Thyroid gland (tissue), 4 donors: ENCODE measurements at regions not wholly inside any gene's neighbourhood (a gene's known extent, or its start where the extent isn't known, plus 50 kb on each side); places are given as distances from the start of the nearest gene placed in this dataset.
A peak's percentile ranks its signal among the peaks of the same experiment; 100 is the strongest.

Experiments used
- DNase-seq, 2 donors: peaks; one replicate each; pipeline ENCODE4 v3.0.0-alpha.2; 2019
- H3K27ac ChIP-seq, 3 donors: fragments of 200-600 bp; sonication (generic); 1 replicate in 2 of 3; 2 replicates in 1 of 3; pipeline ENCODE4 v1.5.1; 2016 to 2019; ENCODE audit warnings: mild to moderate bottlenecking in 1 of 3, moderate library complexity in 1 of 3
- H3K27me3 ChIP-seq: fragments of 200-600 bp; sonication (generic); one replicate; pipeline ENCODE4 v1.5.1; 2019
- H3K36me3 ChIP-seq, 2 donors: fragments of 200-600 bp; sonication (generic); one replicate each; pipeline ENCODE4 v1.5.1; 2016 to 2019
- H3K4me1 ChIP-seq, 2 donors: fragments of 200-600 bp; sonication (generic); one replicate each; pipeline ENCODE4 v1.5.1; 2017 to 2019
- H3K4me3 ChIP-seq, 3 donors: fragments of 200-600 bp; sonication (generic); replicated peaks in 1 of 3; 1 replicate in 2 of 3; 2 replicates in 1 of 3; pipeline ENCODE4 v1.5.1; 2016; ENCODE audit warnings: mild to moderate bottlenecking in 1 of 3
- H3K9me3 ChIP-seq: fragments of 200-600 bp; sonication (generic); one replicate; pipeline ENCODE4 v1.5.1; 2017
- CTCF ChIP-seq, 6 experiments: fragments of 200-600 bp in 3 of 6; fragments of 450-650 bp in 3 of 6; sonication (generic) in 3 of 6; IDR thresholded peaks; one replicate each; pipeline ENCODE4 v1.5.1; 2016 to 2019; ENCODE audit warnings: antibody characterized with exemption in 6 of 6, mild to moderate bottlenecking in 2 of 6, inconsistent platforms in 1 of 6, moderate library complexity in 1 of 6
- POLR2A ChIP-seq, 2 donors: fragments of 450-650 bp; IDR thresholded peaks; one replicate each; pipeline ENCODE4 v1.6.1; 2017; ENCODE audit warnings: antibody characterized with exemption in 2 of 2, mild to moderate bottlenecking in 2 of 2, moderate library complexity in 1 of 2
- WGBS, 2 donors: methylation state at CpG; one replicate each; pipeline ENCODE4 v1.1.5; 2017; 5-methylcytosine and 5-hydroxymethylcytosine counted together
- intact Hi-C: fragments of 100-400 bp; cut with DNase I; formaldehyde crosslinking; loops from one replicate; pipeline ENCODE4 v1.15.1; 2023

- intact Hi-C loops: no loop called here
- no peak for DNase-seq
- H3K4me1 ChIP-seq: no peaks in the 10 kb centered on the region
Observed at GRCh38 chr3:111331912-111332311, 210.1 kb upstream of the CD96 start.

GRCh38 chr3:111332488-111333080 is 209.4 kb upstream of the CD96 start:
- H3K4me3 ChIP-seq: no peak overlapping the region

More at GRCh38 chr3:111331912-111332311, 210.1 kb upstream of the CD96 start:
- Histone ChIP-seq H3K9me3 (no peaks in the 10 kb centered on the region), H3K4me3 (no peak overlapping the region), H3K27me3 (no peaks in the 10 kb centered on the region), H3K27ac (no peak overlapping the region), H3K36me3 (no peaks in the 10 kb centered on the region)
- 91 to 97% methylated on average over 2 of the region's 2 CpGs for WGBS, 2 donors
- TF ChIP-seq CTCF (IDR thresholded peaks at IDR 0.05) (no peak), POLR2A (IDR thresholded peaks at IDR 0.05) (no peak)

GRCh38 chr3:111333642-111334041 is 208.4 kb upstream of the CD96 start:
- no peaks in the 10 kb centered on the region for H3K9me3 ChIP-seq
- no peak for TF ChIP-seq POLR2A (IDR thresholded peaks at IDR 0.05)
- H3K36me3 ChIP-seq: no peaks in the 10 kb centered on the region
- H3K27ac ChIP-seq: no peak overlapping the region
- intact Hi-C loops: no loop called here
- H3K4me3 ChIP-seq: no peak overlapping the region
- no peaks in the 10 kb centered on the region for H3K27me3 ChIP-seq
- H3K4me1 ChIP-seq: no peaks in the 10 kb centered on the region
- WGBS, 2 donors: 92 to 94% methylated on average over 3 of the region's 3 CpGs
- peak; percentile 1 to 3 for DNase-seq

More at GRCh38 chr3:111332488-111333080, 209.4 kb upstream of the CD96 start:
- no peak for TF ChIP-seq CTCF (IDR thresholded peaks at IDR 0.05)
- no peak for TF ChIP-seq POLR2A (IDR thresholded peaks at IDR 0.05)
- H3K4me1 ChIP-seq: no peaks in the 10 kb centered on the region
- no peaks in the 10 kb centered on the region for H3K36me3 ChIP-seq
- 92 to 94% methylated on average over 3 of the region's 3 CpGs for WGBS, 2 donors
- no peaks in the 10 kb centered on the region for H3K27me3 ChIP-seq
- H3K9me3 ChIP-seq: no peaks in the 10 kb centered on the region
- intact Hi-C loops: no loop called here
- DNase-seq: no peak
- H3K27ac ChIP-seq: no peak overlapping the region

DNA sequence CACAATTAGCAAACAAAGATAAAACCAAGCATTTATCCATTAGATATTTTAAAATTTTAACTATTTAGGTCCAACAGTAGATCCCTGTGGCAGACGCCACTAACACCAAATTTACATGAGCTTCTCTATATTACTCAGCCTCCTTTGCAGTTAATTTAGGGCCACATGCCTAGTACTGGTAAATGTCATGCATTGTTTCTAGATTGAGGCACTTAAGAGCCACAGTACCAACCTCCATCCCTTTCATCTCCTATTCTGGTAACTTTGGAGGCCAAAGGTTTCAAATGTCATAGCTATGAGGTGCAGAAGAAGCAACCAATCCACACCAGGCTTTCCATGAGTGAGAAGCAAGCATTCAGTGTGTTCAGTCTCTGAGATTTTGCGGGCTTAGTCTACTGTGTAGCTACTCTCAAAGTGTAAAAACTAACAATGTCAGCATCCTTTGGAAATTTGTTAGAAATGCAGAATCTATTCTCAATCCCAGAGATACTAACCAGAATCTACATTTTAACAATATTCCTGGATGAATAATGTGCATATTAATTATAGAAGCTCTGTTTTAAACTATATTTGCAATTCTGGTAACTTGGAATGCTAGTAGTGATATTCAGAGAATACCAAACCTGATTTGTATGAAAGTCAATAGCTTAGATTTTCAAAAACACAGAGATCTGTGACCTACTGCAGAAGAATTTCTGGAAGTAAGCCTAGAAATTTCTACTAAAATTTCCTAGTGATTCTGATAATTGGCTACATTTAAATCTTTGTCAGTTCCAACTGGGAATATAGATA is 206.3 kb upstream of the CD96 start:
- no peaks in the 10 kb centered on the region for H3K27me3 ChIP-seq
- intact Hi-C loops: no loop called here
- DNase-seq: no peak
- H3K4me3 ChIP-seq: no peak overlapping the region
- TF ChIP-seq POLR2A (IDR thresholded peaks at IDR 0.05): no peak
- no peak for TF ChIP-seq CTCF (IDR thresholded peaks at IDR 0.05)
- 82 to 83% methylated on average over 2 of the region's 2 CpGs for WGBS, 2 donors
- no peaks in the 10 kb centered on the region for H3K4me1 ChIP-seq
- H3K36me3 ChIP-seq: no peaks in the 10 kb centered on the region
- no peaks in the 10 kb centered on the region for H3K9me3 ChIP-seq
- no peak overlapping the region for H3K27ac ChIP-seq

DNA sequence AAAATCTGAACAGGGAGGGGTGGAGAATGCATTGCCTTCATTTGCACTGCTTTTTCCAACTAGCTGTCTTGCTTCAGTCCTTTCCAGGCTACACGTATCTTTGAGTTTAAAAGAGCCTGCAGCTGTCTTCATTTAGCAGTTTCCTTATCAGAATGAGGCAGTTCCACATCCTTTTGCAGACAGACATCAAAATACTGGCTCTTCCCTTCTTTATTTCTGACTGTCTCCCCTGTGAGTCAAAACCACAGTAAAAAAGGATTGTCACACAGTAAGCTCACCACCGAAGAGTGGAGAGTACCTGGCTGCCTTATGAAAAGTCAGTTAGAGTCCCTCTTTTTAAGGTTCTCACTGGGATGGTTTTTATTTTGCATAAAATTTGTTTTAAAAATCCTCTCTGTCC is 205.5 kb upstream of the CD96 start:
- no peak for DNase-seq
- whole genome bisulfite sequencing, 2 donors: 53 to 58% methylated on average over 2 of the region's 2 CpGs
- H3K27me3 ChIP-seq: no peaks in the 10 kb centered on the region
- TF ChIP-seq POLR2A (IDR thresholded peaks at IDR 0.05): no peak
- intact Hi-C loops: no loop called here
- H3K4me1 ChIP-seq: no peaks in the 10 kb centered on the region
- H3K9me3 ChIP-seq: no peaks in the 10 kb centered on the region
- H3K27ac ChIP-seq: no peak overlapping the region
- H3K36me3 ChIP-seq: no peaks in the 10 kb centered on the region
- H3K4me3 ChIP-seq: no peak overlapping the region

DNA sequence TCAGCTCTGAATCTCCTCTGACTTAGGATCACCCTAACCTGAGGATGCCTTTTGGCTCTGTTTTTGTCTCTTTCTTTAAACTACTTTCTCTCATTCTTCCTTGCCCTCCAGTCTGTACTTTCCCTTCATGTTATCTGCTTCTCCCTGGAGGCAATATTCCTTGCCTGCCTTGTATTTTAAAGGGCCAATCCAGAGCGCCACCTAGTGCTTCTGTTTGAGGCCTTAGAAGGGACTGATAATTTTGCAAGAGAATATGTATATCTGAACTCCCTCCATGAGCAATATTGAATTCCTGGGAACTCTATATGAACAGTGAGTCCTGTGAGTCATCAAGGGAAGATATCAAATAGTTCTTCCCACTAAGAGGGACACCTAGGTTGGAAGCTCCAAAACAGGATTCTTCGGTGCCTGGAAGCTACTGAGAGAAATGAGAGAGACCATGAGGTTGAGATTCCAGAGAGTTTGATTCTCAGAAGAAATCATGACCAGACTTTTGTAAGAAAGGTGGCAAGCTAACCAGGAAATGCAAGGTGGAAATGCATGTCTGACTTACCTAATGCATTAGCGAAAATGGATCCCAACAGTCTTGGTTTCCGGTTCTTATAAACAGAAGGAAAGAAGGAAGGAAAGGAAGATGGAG is 203.8 kb upstream of the CD96 start:
- Histone ChIP-seq H3K4me1 (no peaks in the 10 kb centered on the region), H3K27me3 (no peaks in the 10 kb centered on the region), H3K27ac (no peak overlapping the region), H3K36me3 (no peaks in the 10 kb centered on the region), H3K4me3 (no peak overlapping the region), H3K9me3 (no peaks in the 10 kb centered on the region)
- intact Hi-C loops: no loop called here
- WGBS, 2 donors: 77 to 81% methylated on average over 4 of the region's 4 CpGs
- DNase-seq: peak; percentile 64 to 78
- TF ChIP-seq CTCF (IDR thresholded peaks at IDR 0.05) (peak in 5 of 6 experiments; percentile 20 to 73 (median 68)), POLR2A (IDR thresholded peaks at IDR 0.05) (no peak)
